DMS153 (cell line): ENCODE measurements at regions not wholly inside any gene's neighbourhood (a gene's known extent, or its start where the extent isn't known, plus 50 kb on each side); places are given as distances from the start of the nearest gene placed in this dataset.
"Not testable (repeated sequence)": the region's sequence is repeated elsewhere in the genome, so short reads cannot be mapped to it uniquely, and the experiment has no call there.

Source experiments
- DNase-seq: peaks from one replicate; lab custom pipeline; 2025; lab: John Stamatoyannopoulos, UW

GRCh38 chr17:43345515-43345914 lies 53.3 kb upstream of the ARL4D start:
- not testable (repeated sequence) for DNase-seq

- DNase-seq = no peak
Observed at GRCh38 chr17:43344685-43345084, 54.1 kb upstream of the ARL4D start.

GRCh38 chr17:43342589-43342890 lies 56.3 kb upstream of the ARL4D start:
- DNase-seq = no peak

GRCh38 chr17:43341715-43342588 lies 56.8 kb upstream of the ARL4D start:
- no peak for DNase-seq

- DNase-seq = peak; percentile 71
Observed at GRCh38 chr17:43338886-43339516, 59.8 kb upstream of the ARL4D start.

- no peak for DNase-seq
Observed at GRCh38 chr17:43337684-43338428, 60.9 kb upstream of the ARL4D start.

GRCh38 chr17:43334738-43335402 lies 63.9 kb upstream of the ARL4D start:
- no peak for DNase-seq

GRCh38 chr17:43333433-43333943 lies 65.3 kb upstream of the ARL4D start:
- DNase-seq = no peak

GRCh38 chr17:43332230-43332629 lies 66.6 kb upstream of the ARL4D start:
- no peak for DNase-seq

- DNase-seq = no peak
Observed at GRCh38 chr17:43330876-43331639, 67.7 kb upstream of the ARL4D start.

GRCh38 chr17:43329183-43329582 lies 69.6 kb upstream of the ARL4D start:
- no peak for DNase-seq

- no peak for DNase-seq
Observed at GRCh38 chr17:43328650-43329049, 70.1 kb upstream of the ARL4D start.

- DNase-seq = no peak
Observed at GRCh38 chr17:43327834-43328420, 70.9 kb upstream of the ARL4D start.

- DNase-seq = no peak
Observed at GRCh38 chr17:43327421-43327820, 71.4 kb upstream of the ARL4D start.

GRCh38 chr17:43326490-43327275 lies 72.1 kb upstream of the ARL4D start:
- DNase-seq = no peak

- no peak for DNase-seq
Observed at GRCh38 chr17:43324205-43324893, 74.4 kb upstream of the ARL4D start.

GRCh38 chr17:43319293-43320124 lies 79.3 kb upstream of the ARL4D start:
- no peak for DNase-seq

- DNase-seq = no peak
Observed at GRCh38 chr17:43316522-43317142, 82.2 kb upstream of the ARL4D start.
